ENCODE measurements at regions not wholly inside any gene's neighbourhood (a gene's known extent, or its start where the extent isn't known, plus 50 kb on each side); places are given as distances from the start of the nearest gene placed in this dataset.

DNA sequence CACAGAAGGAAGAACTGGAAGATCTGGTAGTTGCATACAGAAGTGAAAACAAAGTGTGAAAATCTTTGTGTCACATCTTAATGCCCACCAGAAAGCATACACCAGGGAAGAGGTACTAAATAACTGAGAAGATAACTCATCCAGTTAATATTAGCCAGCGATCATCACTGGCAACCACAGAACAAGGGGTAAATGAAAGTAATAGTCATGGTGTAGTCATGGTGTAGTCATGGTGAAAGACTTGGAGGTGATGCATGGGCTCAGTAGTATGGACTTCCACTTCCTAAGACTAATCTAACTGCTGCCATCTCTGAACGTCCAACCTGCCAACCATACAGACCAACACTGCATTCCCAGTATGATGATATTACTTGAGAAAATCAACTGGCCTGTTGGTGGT is 481.2 kb upstream of the NR5A2 start:
- no peaks in the 10 kb centered on the region for H3K36me3 Mint-ChIP-seq (ENCODE audit: low read depth)
- no peaks in the 10 kb centered on the region for H3K4me1 Mint-ChIP-seq
- TF ChIP-seq, protein P1, sequence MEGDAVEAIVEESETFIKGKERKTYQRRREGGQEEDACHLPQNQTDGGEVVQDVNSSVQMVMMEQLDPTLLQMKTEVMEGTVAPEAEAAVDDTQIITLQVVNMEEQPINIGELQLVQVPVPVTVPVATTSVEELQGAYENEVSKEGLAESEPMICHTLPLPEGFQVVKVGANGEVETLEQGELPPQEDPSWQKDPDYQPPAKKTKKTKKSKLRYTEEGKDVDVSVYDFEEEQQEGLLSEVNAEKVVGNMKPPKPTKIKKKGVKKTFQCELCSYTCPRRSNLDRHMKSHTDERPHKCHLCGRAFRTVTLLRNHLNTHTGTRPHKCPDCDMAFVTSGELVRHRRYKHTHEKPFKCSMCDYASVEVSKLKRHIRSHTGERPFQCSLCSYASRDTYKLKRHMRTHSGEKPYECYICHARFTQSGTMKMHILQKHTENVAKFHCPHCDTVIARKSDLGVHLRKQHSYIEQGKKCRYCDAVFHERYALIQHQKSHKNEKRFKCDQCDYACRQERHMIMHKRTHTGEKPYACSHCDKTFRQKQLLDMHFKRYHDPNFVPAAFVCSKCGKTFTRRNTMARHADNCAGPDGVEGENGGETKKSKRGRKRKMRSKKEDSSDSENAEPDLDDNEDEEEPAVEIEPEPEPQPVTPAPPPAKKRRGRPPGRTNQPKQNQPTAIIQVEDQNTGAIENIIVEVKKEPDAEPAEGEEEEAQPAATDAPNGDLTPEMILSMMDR (IDR thresholded peaks at IDR 0.05; ENCODE audit: unreplicated experiment in 3 of 3): no peak
- no peak overlapping the region for H3K27ac Mint-ChIP-seq
- H3K9me3 Mint-ChIP-seq: peaks cover 21% of the 10 kb centered on the region
- H3K27me3 Mint-ChIP-seq (ENCODE audit: low read depth): no peaks in the 10 kb centered on the region
- H3K4me3 Mint-ChIP-seq: no peak overlapping the region

- peaks cover 3% of the 10 kb centered on the region for H3K27me3 Mint-ChIP-seq (ENCODE audit: low read depth)
- H3K36me3 Mint-ChIP-seq (ENCODE audit: low read depth): no peaks in the 10 kb centered on the region
- peaks cover 7% of the 10 kb centered on the region for H3K9me3 Mint-ChIP-seq
- H3K4me3 Mint-ChIP-seq: no peak overlapping the region
- TF ChIP-seq, protein P1 (IDR thresholded peaks at IDR 0.05; ENCODE audit: unreplicated experiment in 3 of 3): no peak
- H3K4me1 Mint-ChIP-seq: peaks cover 13% of the 10 kb centered on the region
- no peak overlapping the region for H3K27ac Mint-ChIP-seq
Observed at GRCh38 chr1:199549421-199549820, 478.1 kb upstream of the NR5A2 start.

DNA sequence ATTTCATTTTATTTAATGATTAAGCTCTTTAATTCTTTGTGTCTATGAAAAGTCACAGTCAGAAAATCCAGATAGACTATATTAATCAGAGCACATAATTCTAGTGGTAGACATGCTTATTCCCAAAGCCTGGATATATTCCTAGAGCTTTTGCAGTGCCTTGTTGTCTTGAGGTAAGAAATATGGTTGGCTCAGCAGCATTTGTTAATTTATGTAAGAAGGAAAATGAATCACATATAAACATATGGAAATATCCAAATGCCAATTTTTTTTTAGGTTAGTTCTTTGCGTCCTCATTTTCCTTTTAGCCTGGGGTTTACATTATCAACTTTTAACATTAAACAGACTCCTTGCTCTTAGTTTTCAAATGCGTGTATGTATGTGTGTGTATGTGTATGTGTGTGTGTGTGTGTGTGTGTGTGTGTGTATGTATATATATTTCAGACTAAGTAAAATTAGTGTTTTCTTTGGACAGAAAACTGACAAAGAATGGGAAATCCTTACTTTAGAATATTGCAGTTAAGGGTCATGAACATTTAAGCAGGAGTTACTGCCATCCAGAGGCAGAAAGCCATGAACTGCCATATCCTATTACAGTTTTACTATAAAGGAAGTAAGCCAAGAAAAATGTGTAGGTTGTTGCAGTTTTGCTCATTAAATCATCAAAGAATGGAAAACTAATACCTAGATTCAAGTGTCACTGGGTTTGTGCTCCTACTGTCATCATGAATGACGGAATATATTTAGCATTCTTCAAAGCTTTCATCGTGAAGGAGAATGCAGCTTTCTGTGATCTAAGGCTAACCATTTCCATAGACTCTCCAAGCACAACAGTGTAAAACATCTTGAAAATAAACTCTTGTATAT is 477.1 kb upstream of the NR5A2 start:
- peak overlapping the region in 2 of 3 experiments; percentile 63 to 76 for H3K27ac Mint-ChIP-seq
- H3K4me1 Mint-ChIP-seq: peaks cover 13% of the 10 kb centered on the region
- H3K4me3 Mint-ChIP-seq: peak overlapping the region in 2 of 3 experiments; percentile 2 to 5
- TF ChIP-seq, protein P1 (IDR thresholded peaks at IDR 0.05; ENCODE audit: unreplicated experiment in 3 of 3): peak; percentile 39 to 62 (median 51)
- no peaks in the 10 kb centered on the region for H3K36me3 Mint-ChIP-seq (ENCODE audit: low read depth)
- peaks cover 7% of the 10 kb centered on the region for H3K9me3 Mint-ChIP-seq
- peaks cover 3% of the 10 kb centered on the region for H3K27me3 Mint-ChIP-seq (ENCODE audit: low read depth)

- TF ChIP-seq, protein P1 (IDR thresholded peaks at IDR 0.05; ENCODE audit: unreplicated experiment in 3 of 3): peak; percentile 75 to 92 (median 87)
- Mint-ChIP-seq H3K27me3 (ENCODE audit: low read depth) (peaks cover 3% of the 10 kb centered on the region), H3K9me3 (peaks cover 4% of the 10 kb centered on the region), H3K4me1 (peaks cover 13% of the 10 kb centered on the region), H3K4me3 (no peak overlapping the region), H3K36me3 (ENCODE audit: low read depth) (no peaks in the 10 kb centered on the region), H3K27ac (no peak overlapping the region)
Observed at GRCh38 chr1:199551967-199552565, 475.4 kb upstream of the NR5A2 start.

DNA sequence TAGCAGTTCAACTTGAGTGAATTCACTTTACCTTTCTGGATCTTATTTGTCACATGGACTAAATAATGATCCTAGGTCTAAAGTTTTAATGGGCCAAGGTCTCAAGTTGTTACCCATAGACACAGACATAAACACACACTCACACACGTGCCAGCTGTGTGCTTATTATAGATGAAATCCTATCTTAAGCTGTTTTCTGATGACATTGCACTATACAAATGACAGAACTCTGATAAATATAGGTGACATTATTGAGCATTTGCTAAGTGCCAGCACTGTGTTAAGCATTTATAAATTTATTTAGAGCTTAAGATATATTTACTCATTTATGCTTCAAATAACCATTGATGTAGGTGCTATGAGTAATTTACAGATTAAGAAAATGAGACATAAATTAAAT is 474.4 kb upstream of the NR5A2 start:
- TF ChIP-seq, protein P1 (IDR thresholded peaks at IDR 0.05; ENCODE audit: unreplicated experiment in 3 of 3): no peak
- H3K27ac Mint-ChIP-seq: no peak overlapping the region
- peaks cover 4% of the 10 kb centered on the region for H3K9me3 Mint-ChIP-seq
- no peak overlapping the region for H3K4me3 Mint-ChIP-seq
- peaks cover 3% of the 10 kb centered on the region for H3K27me3 Mint-ChIP-seq (ENCODE audit: low read depth)
- no peaks in the 10 kb centered on the region for H3K36me3 Mint-ChIP-seq (ENCODE audit: low read depth)
- H3K4me1 Mint-ChIP-seq: peaks cover 13% of the 10 kb centered on the region
